Lung (tissue), 11 donors: ENCODE measurements at regions not wholly inside any gene's neighbourhood (a gene's known extent, or its start where the extent isn't known, plus 50 kb on each side); places are given as distances from the start of the nearest gene placed in this dataset.

Experiments
- ATAC-seq: fragments of 200-7000 bp; cut with Tn5 transposase; one replicate; pipeline ENCODE4 v1.9.1; 2020; ENCODE audit warnings: moderate number of reproducible peaks; ENCODE audit not compliant: insufficient read depth, low FRiP score
- DNase-seq, 3 donors: peaks; one replicate each; pipeline ENCODE4 v3.0.0-alpha.2; 2013 to 2017
- H3K27ac ChIP-seq, 2 donors: one replicate each; pipeline ENCODE4 v1.5.1; 2013; ENCODE audit warnings: mild to moderate bottlenecking in 2 of 2, moderate library complexity in 2 of 2, control low read depth in 1 of 2, inconsistent platforms in 1 of 2, low read depth in 1 of 2, low read length in 1 of 2
- H3K27me3 ChIP-seq, 3 donors: one replicate each; pipeline ENCODE4 v1.5.1; 2013; ENCODE audit warnings: low read length in 2 of 3; ENCODE audit not compliant: control insufficient read depth in 3 of 3, insufficient read depth in 3 of 3
- H3K36me3 ChIP-seq, 4 donors: one replicate each; pipeline ENCODE4 v1.5.1; 2013; ENCODE audit warnings: low read length in 4 of 4, mild to moderate bottlenecking in 1 of 4, moderate library complexity in 1 of 4; ENCODE audit not compliant: control insufficient read depth in 4 of 4, insufficient read depth in 4 of 4
- H3K4me1 ChIP-seq, 5 donors: one replicate each; pipeline ENCODE4 v1.5.1; 2013; ENCODE audit warnings: low read length in 5 of 5, mild to moderate bottlenecking in 2 of 5, moderate library complexity in 1 of 5; ENCODE audit not compliant: control insufficient read depth in 5 of 5, insufficient read depth in 5 of 5
- H3K4me3 ChIP-seq: one replicate; pipeline ENCODE4 v1.5.1; 2013; ENCODE audit warnings: mild to moderate bottlenecking, control low read depth, moderate library complexity
- H3K9ac ChIP-seq, 2 donors: one replicate each; pipeline ENCODE4 v1.5.1; 2013; ENCODE audit warnings: low read length in 2 of 2, control low read depth in 1 of 2; ENCODE audit not compliant: insufficient read depth in 1 of 2
- H3K9me3 ChIP-seq, 4 donors: one replicate each; pipeline ENCODE4 v1.5.1; 2013; ENCODE audit warnings: low read length in 3 of 4, mild to moderate bottlenecking in 1 of 4, moderate library complexity in 1 of 4; ENCODE audit not compliant: control insufficient read depth in 4 of 4, insufficient read depth in 3 of 4
- CTCF ChIP-seq: IDR thresholded peaks from 2 replicates; pipeline ENCODE4 v1.5.1; 2012; ENCODE audit warnings: mild to moderate bottlenecking; ENCODE audit errors: control extremely low read depth, extremely low read depth
- WGBS, 2 donors: extraction: QIAGEN DNeasy Blood & Tissue Kit; methylation state at CpG; one replicate each; pipeline ENCODE4 v1.1.7; 2013; 5-methylcytosine and 5-hydroxymethylcytosine counted together
- donor health status: control.
- donor health status: control.
- donor health status: Bipolar disorder and iron deficiency.
- donor health status: healthy.
- donor health status: DM: yes; HTN: yes; CAD: no.

- 81 to 84% methylated on average over 17 of the region's 17 CpGs for WGBS, 2 donors
- no peaks in the 10 kb centered on the region for H3K27me3 ChIP-seq
- no peak overlapping the region for H3K9ac ChIP-seq
- H3K36me3 ChIP-seq = no peaks in the 10 kb centered on the region
- DNase-seq (no peak), ATAC-seq (no peak)
- H3K9me3 ChIP-seq = peaks cover 0 to 2% (median 0%) of the 10 kb centered on the region in 4 donors
- peaks cover 0 to 15% (median 2%) of the 10 kb centered on the region in 5 donors for H3K4me1 ChIP-seq
- no peak for TF ChIP-seq CTCF
- H3K27ac ChIP-seq = no peak overlapping the region
- H3K4me3 ChIP-seq = no peak overlapping the region
Measured at GRCh38 chr17:77304051-77304745, 163.4 kb downstream of the SEC14L1 start.

- no peak for DNase-seq
- Histone ChIP-seq H3K9me3 (no peaks in the 10 kb centered on the region), H3K9ac (no peak overlapping the region), H3K4me3 (no peak overlapping the region), H3K27ac (no peak overlapping the region), H3K36me3 (no peaks in the 10 kb centered on the region), H3K27me3 (no peaks in the 10 kb centered on the region), H3K4me1 (peaks cover 0 to 20% (median 2%) of the 10 kb centered on the region in 5 donors)
- WGBS, 2 donors = 60 to 66% methylated on average over 21 of the region's 21 CpGs
- no peak for ATAC-seq
- no peak for TF ChIP-seq CTCF
Measured at GRCh38 chr17:77304746-77305473, 164.1 kb downstream of the SEC14L1 start.

- 94% methylated on average over 13 of the region's 13 CpGs for WGBS, 2 donors
- no peak overlapping the region for H3K27ac ChIP-seq
- ATAC-seq = no peak
Measured at GRCh38 chr17:77306048-77306789, 165.4 kb downstream of the SEC14L1 start.

More at GRCh38 chr17:77306048-77306789, 165.4 kb downstream of the SEC14L1 start:
- Histone ChIP-seq H3K4me1 (peaks cover 0 to 20% (median 2%) of the 10 kb centered on the region in 5 donors), H3K9me3 (no peaks in the 10 kb centered on the region), H3K27me3 (no peaks in the 10 kb centered on the region), H3K4me3 (no peak overlapping the region), H3K9ac (no peak overlapping the region), H3K36me3 (no peaks in the 10 kb centered on the region)
- TF ChIP-seq CTCF = no peak
- DNase-seq = no peak
